ENCODE measurements at regions not wholly inside any gene's neighbourhood (a gene's known extent, or its start where the extent isn't known, plus 50 kb on each side); places are given as distances from the start of the nearest gene placed in this dataset.
"Not testable (repeated sequence)": the region's sequence is repeated elsewhere in the genome, so short reads cannot be mapped to it uniquely, and the experiment has no call there.

DNA sequence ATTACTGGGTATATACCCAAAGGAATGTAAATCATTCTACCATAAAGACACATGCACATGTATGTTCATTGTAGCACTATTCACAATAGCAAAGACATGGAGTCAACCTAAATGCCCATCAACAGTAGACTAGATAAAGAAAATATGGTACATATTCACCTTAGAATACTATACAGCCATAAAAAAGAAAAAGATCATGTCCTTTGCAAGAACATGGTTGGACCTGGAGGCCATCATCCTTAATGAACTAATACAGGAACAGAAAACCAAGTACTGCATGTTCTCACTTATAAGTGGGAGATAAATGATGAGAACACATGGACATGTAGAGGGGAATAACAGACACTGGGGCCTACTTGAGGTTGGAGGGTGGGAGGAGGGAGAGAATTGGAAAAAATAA lies 133.2 kb upstream of the RASA1 start:
- not testable (repeated sequence) for H3K4me1 ChIP-seq (ENCODE audit: control insufficient read depth in 2 of 2, insufficient read depth in 1 of 2, low read depth in 1 of 2, low read length in 2 of 2); H3K4me3 ChIP-seq (ENCODE audit: low read length in 2 of 2); H3K79me1 ChIP-seq (ENCODE audit: low read depth, low read length)

DNA sequence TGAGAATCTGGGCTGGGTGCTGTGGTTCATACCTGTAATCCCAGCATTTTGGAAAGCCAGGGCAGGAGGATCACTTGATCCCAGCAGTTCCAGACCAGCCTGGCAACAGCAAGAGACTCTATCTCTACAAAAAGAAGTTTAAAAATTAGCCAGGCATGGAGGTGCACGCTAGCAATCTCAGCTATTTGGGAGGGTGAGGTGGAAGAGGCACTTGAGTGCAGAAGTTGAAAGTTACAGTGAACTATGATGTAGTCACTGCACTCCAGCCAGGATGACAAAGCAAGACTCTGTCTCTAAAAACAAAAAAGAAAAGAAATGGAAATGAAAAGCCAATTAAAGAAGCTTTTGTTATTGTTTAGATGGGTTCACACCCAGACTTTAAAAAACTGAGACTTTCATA lies 131.6 kb upstream of the RASA1 start:
- no peak overlapping the region for H3K9ac ChIP-seq (ENCODE audit: low read depth, low read length, poor library complexity)
- no peak overlapping the region for H2BK15ac ChIP-seq (ENCODE audit: low read length)
- H2BK120ac ChIP-seq (ENCODE audit: low read depth, low read length) = no peak overlapping the region
- no peak overlapping the region for H3K27ac ChIP-seq (replicated peaks; ENCODE audit: low read length)
- H3K36me3 ChIP-seq (replicated peaks in 1 of 2; ENCODE audit: control insufficient read depth in 2 of 2, insufficient read depth in 2 of 2, low read length in 2 of 2) = no peaks in the 10 kb centered on the region
- no peak overlapping the region for H2BK12ac ChIP-seq (ENCODE audit: low read length)
- no peaks in the 10 kb centered on the region for H3K4me1 ChIP-seq (ENCODE audit: control insufficient read depth in 2 of 2, insufficient read depth in 1 of 2, low read depth in 1 of 2, low read length in 2 of 2)
- H3K27me3 ChIP-seq (ENCODE audit: control insufficient read depth in 3 of 3, insufficient read depth in 3 of 3, low read depth in 1 of 3, low read length in 3 of 3) = no peaks in the 10 kb centered on the region
- no peak overlapping the region for H3K18ac ChIP-seq (ENCODE audit: low read length)
- H3K4me3 ChIP-seq (ENCODE audit: low read length in 2 of 2) = no peak overlapping the region
- no peak overlapping the region for H2AFZ ChIP-seq (ENCODE audit: low read length)
- H3K4ac ChIP-seq (ENCODE audit: low read length) = no peak overlapping the region
- no peaks in the 10 kb centered on the region for H3K9me3 ChIP-seq (replicated peaks in 1 of 2; ENCODE audit: control insufficient read depth in 2 of 2, insufficient read depth in 1 of 2, low read depth in 1 of 2, low read length in 2 of 2)
- H3K79me1 ChIP-seq (ENCODE audit: low read depth, low read length) = no peaks in the 10 kb centered on the region
- WGBS, 2 donors (ENCODE audit: extremely low coverage in 2 of 2, insufficient read length in 2 of 2, insufficient replicate concordance in 1 of 2) = no CpG with 5 or more reads among the region's 1 CpG
- no peak overlapping the region for H2AK5ac ChIP-seq (ENCODE audit: low read depth, low read length)
- no peak overlapping the region for H3K23ac ChIP-seq (ENCODE audit: low read depth, low read length, poor library complexity)
- no peak overlapping the region for H4K8ac ChIP-seq (ENCODE audit: low read depth, low read length)
- H2BK5ac ChIP-seq (ENCODE audit: low read length) = no peak overlapping the region
- H3K4me2 ChIP-seq (ENCODE audit: insufficient read depth, low read length, poor library complexity, severe bottlenecking) = no peak overlapping the region
- H3K14ac ChIP-seq (ENCODE audit: low read length) = no peak overlapping the region
- no peak for DNase-seq (ENCODE audit: low spot score)
- no peak overlapping the region for H4K91ac ChIP-seq (ENCODE audit: low read depth, low read length, poor library complexity)

More for the DNA sequence above, 133.2 kb upstream of the RASA1 start:
- H4K8ac ChIP-seq (ENCODE audit: low read depth, low read length); H3K18ac ChIP-seq (ENCODE audit: low read length); H2BK120ac ChIP-seq (ENCODE audit: low read depth, low read length); H3K14ac ChIP-seq (ENCODE audit: low read length); DNase-seq (ENCODE audit: low spot score); H2BK5ac ChIP-seq (ENCODE audit: low read length); H2AK5ac ChIP-seq (ENCODE audit: low read depth, low read length); H3K4me2 ChIP-seq (ENCODE audit: insufficient read depth, low read length, poor library complexity, severe bottlenecking); H2BK12ac ChIP-seq (ENCODE audit: low read length); H3K27me3 ChIP-seq (ENCODE audit: control insufficient read depth in 3 of 3, insufficient read depth in 3 of 3, low read depth in 1 of 3, low read length in 3 of 3); H3K23ac ChIP-seq (ENCODE audit: low read depth, low read length, poor library complexity); H2AFZ ChIP-seq (ENCODE audit: low read length); H4K91ac ChIP-seq (ENCODE audit: low read depth, low read length, poor library complexity); H3K9ac ChIP-seq (ENCODE audit: low read depth, low read length, poor library complexity); H3K9me3 ChIP-seq (replicated peaks in 1 of 2; ENCODE audit: control insufficient read depth in 2 of 2, insufficient read depth in 1 of 2, low read depth in 1 of 2, low read length in 2 of 2); H3K4ac ChIP-seq (ENCODE audit: low read length); H2BK15ac ChIP-seq (ENCODE audit: low read length); H3K27ac ChIP-seq (replicated peaks; ENCODE audit: low read length); H3K36me3 ChIP-seq (replicated peaks in 1 of 2; ENCODE audit: control insufficient read depth in 2 of 2, insufficient read depth in 2 of 2, low read length in 2 of 2): not testable (repeated sequence)

DNA sequence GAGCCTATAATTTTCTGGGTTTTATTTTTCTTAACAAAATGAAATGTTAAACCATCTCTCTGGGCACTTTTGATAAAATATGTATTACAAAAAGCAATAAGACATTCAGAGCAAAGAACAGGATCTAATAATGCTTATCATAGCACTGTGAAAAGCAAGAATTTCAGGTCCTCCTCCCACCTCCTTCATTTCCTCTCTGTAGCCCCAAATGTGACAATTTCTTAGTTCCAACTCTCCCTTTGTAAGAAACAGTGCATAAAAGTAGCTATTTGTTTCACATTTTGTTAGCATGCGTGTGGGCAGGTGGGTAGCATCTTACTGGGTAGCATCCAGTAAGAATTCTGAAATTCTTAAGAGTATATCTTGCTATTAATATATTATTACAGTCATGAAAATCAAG lies 130.9 kb upstream of the RASA1 start:
- Histone ChIP-seq H2BK15ac (ENCODE audit: low read length) (no peak overlapping the region), H3K9ac (ENCODE audit: low read depth, low read length, poor library complexity) (no peak overlapping the region), H3K18ac (ENCODE audit: low read length) (no peak overlapping the region), H3K4me2 (ENCODE audit: insufficient read depth, low read length, poor library complexity, severe bottlenecking) (no peak overlapping the region), H4K91ac (ENCODE audit: low read depth, low read length, poor library complexity) (no peak overlapping the region), H2AFZ (ENCODE audit: low read length) (no peak overlapping the region), H4K8ac (ENCODE audit: low read depth, low read length) (no peak overlapping the region), H3K4me3 (ENCODE audit: low read length in 2 of 2) (no peak overlapping the region), H3K27ac (replicated peaks; ENCODE audit: low read length) (no peak overlapping the region), H3K27me3 (ENCODE audit: control insufficient read depth in 3 of 3, insufficient read depth in 3 of 3, low read depth in 1 of 3, low read length in 3 of 3) (no peaks in the 10 kb centered on the region), H3K36me3 (replicated peaks in 1 of 2; ENCODE audit: control insufficient read depth in 2 of 2, insufficient read depth in 2 of 2, low read length in 2 of 2) (no peaks in the 10 kb centered on the region), H2AK5ac (ENCODE audit: low read depth, low read length) (no peak overlapping the region), H2BK12ac (ENCODE audit: low read length) (no peak overlapping the region), H2BK5ac (ENCODE audit: low read length) (no peak overlapping the region), H3K23ac (ENCODE audit: low read depth, low read length, poor library complexity) (no peak overlapping the region), H2BK120ac (ENCODE audit: low read depth, low read length) (no peak overlapping the region), H3K79me1 (ENCODE audit: low read depth, low read length) (no peaks in the 10 kb centered on the region), H3K4me1 (ENCODE audit: control insufficient read depth in 2 of 2, insufficient read depth in 1 of 2, low read depth in 1 of 2, low read length in 2 of 2) (no peaks in the 10 kb centered on the region), H3K9me3 (replicated peaks in 1 of 2; ENCODE audit: control insufficient read depth in 2 of 2, insufficient read depth in 1 of 2, low read depth in 1 of 2, low read length in 2 of 2) (no peaks in the 10 kb centered on the region), H3K4ac (ENCODE audit: low read length) (no peak overlapping the region), H3K14ac (ENCODE audit: low read length) (no peak overlapping the region)
- no peak for DNase-seq (ENCODE audit: low spot score)
- no CpG with 5 or more reads among the region's 1 CpG for WGBS, 2 donors (ENCODE audit: extremely low coverage in 2 of 2, insufficient read length in 2 of 2, insufficient replicate concordance in 1 of 2)

DNA sequence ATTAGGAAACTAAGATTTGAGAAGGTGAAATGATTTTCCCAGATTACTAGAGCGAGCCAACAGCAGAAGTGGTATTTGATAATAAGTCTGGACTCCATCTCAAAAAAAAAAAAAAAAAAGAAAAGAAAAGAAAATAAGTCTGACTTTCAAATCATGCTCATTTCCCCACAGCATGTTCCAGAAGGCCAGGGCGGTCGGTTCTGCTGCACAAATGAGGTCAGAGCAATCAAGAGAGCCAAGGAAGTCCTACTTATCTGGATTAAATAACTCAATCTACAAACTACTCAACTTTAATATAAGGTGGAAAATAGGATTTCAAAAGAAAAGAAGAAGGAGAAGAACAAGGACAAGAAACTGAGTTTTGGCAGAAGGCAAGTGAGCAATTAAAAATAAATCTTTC lies 130.4 kb upstream of the RASA1 start:
- Histone ChIP-seq H4K8ac (ENCODE audit: low read depth, low read length) (no peak overlapping the region), H2BK120ac (ENCODE audit: low read depth, low read length) (no peak overlapping the region), H3K23ac (ENCODE audit: low read depth, low read length, poor library complexity) (no peak overlapping the region), H3K79me1 (ENCODE audit: low read depth, low read length) (no peaks in the 10 kb centered on the region), H3K27me3 (ENCODE audit: control insufficient read depth in 3 of 3, insufficient read depth in 3 of 3, low read depth in 1 of 3, low read length in 3 of 3) (no peaks in the 10 kb centered on the region), H3K9me3 (replicated peaks in 1 of 2; ENCODE audit: control insufficient read depth in 2 of 2, insufficient read depth in 1 of 2, low read depth in 1 of 2, low read length in 2 of 2) (no peaks in the 10 kb centered on the region), H3K4ac (ENCODE audit: low read length) (no peak overlapping the region), H2AK5ac (ENCODE audit: low read depth, low read length) (no peak overlapping the region), H3K9ac (ENCODE audit: low read depth, low read length, poor library complexity) (no peak overlapping the region), H3K36me3 (replicated peaks in 1 of 2; ENCODE audit: control insufficient read depth in 2 of 2, insufficient read depth in 2 of 2, low read length in 2 of 2) (no peaks in the 10 kb centered on the region), H3K4me1 (ENCODE audit: control insufficient read depth in 2 of 2, insufficient read depth in 1 of 2, low read depth in 1 of 2, low read length in 2 of 2) (no peaks in the 10 kb centered on the region), H4K91ac (ENCODE audit: low read depth, low read length, poor library complexity) (no peak overlapping the region), H2BK12ac (ENCODE audit: low read length) (no peak overlapping the region), H2BK5ac (ENCODE audit: low read length) (no peak overlapping the region), H3K14ac (ENCODE audit: low read length) (no peak overlapping the region), H2AFZ (ENCODE audit: low read length) (no peak overlapping the region), H3K27ac (replicated peaks; ENCODE audit: low read length) (no peak overlapping the region), H3K4me2 (ENCODE audit: insufficient read depth, low read length, poor library complexity, severe bottlenecking) (no peak overlapping the region), H3K4me3 (ENCODE audit: low read length in 2 of 2) (no peak overlapping the region), H3K18ac (ENCODE audit: low read length) (no peak overlapping the region), H2BK15ac (ENCODE audit: low read length) (no peak overlapping the region)
- WGBS, 2 donors (ENCODE audit: extremely low coverage in 2 of 2, insufficient read length in 2 of 2, insufficient replicate concordance in 1 of 2) = no CpG with 5 or more reads among the region's 3 CpGs
- DNase-seq (ENCODE audit: low spot score) = no peak
